Keratinocyte (primary cell): ENCODE measurements at regions not wholly inside any gene's neighbourhood (a gene's known extent, or its start where the extent isn't known, plus 50 kb on each side); places are given as distances from the start of the nearest gene placed in this dataset.

Experiments
- DNase-seq: peaks from one replicate; pipeline ENCODE4 v3.0.0-alpha.2; 2011; ENCODE audit warnings: low read depth, missing footprints, low spot score
- FAIRE-seq: peaks from 2 replicates; lab custom pipeline; 2011; peaks lifted over from hg19 to GRCh38; lab: Jason Lieb, UNC
- H2AFZ ChIP-seq: 2 replicates; pipeline ENCODE4 v1.6.0; 2012; ENCODE audit warnings: low read length, control low read depth, inconsistent platforms; ENCODE audit not compliant: control insufficient read depth
- H3K27ac ChIP-seq: 2 replicates; pipeline ENCODE4 v1.5.1; 2011; ENCODE audit warnings: low read length; ENCODE audit not compliant: control insufficient read depth, insufficient read depth
- H3K27me3 ChIP-seq: 3 replicates; pipeline ENCODE4 v1.6.0; 2011; ENCODE audit warnings: low read length; ENCODE audit not compliant: control insufficient read depth, insufficient read depth; ENCODE audit errors: extremely low read depth
- H3K36me3 ChIP-seq, 2 experiments: 2 replicates in 1 of 2; 3 replicates in 1 of 2; pipeline ENCODE4 v1.5.1; 2011; ENCODE audit warnings: low read length in 2 of 2, mild to moderate bottlenecking in 1 of 2; ENCODE audit not compliant: control insufficient read depth in 2 of 2, insufficient read depth in 2 of 2; ENCODE audit errors: extremely low read depth in 1 of 2
- H3K4me1 ChIP-seq: 3 replicates; pipeline ENCODE4 v1.5.1; 2011; ENCODE audit warnings: low read length; ENCODE audit not compliant: control insufficient read depth, insufficient read depth; ENCODE audit errors: extremely low read depth
- H3K4me2 ChIP-seq: 3 replicates; pipeline ENCODE4 v1.6.0; 2011; ENCODE audit warnings: low read depth, low read length; ENCODE audit not compliant: control insufficient read depth, insufficient read depth; ENCODE audit errors: extremely low read depth
- H3K4me3 ChIP-seq, 3 experiments: fragments of 200-600 bp in 1 of 3; sonication (generic) in 1 of 3; 2 replicates in 2 of 3; 3 replicates in 1 of 3; pipeline ENCODE4 v1.5.1; 2011 to 2016; ENCODE audit warnings: low read length in 3 of 3, mild to moderate bottlenecking in 3 of 3, control low read depth in 2 of 3, inconsistent platforms in 1 of 3, low read depth in 1 of 3, mixed read lengths in 1 of 3, mixed run types in 1 of 3, moderate library complexity in 1 of 3; ENCODE audit not compliant: control insufficient read depth in 2 of 3, insufficient read depth in 2 of 3; ENCODE audit errors: extremely low read depth in 1 of 3
- H3K79me2 ChIP-seq: 2 replicates; pipeline ENCODE4 v1.6.0; 2012; ENCODE audit warnings: low read length; ENCODE audit not compliant: control insufficient read depth, insufficient read depth
- H3K9ac ChIP-seq: 3 replicates; pipeline ENCODE4 v1.6.0; 2011; ENCODE audit warnings: low read length; ENCODE audit not compliant: control insufficient read depth, insufficient read depth; ENCODE audit errors: extremely low read depth
- H3K9me1 ChIP-seq: 3 replicates; pipeline ENCODE4 v1.6.0; 2011; ENCODE audit warnings: low read length; ENCODE audit not compliant: control insufficient read depth, insufficient read depth; ENCODE audit errors: extremely low read depth
- H3K9me3 ChIP-seq: 2 replicates; pipeline ENCODE4 v1.5.1; 2012; ENCODE audit warnings: low read depth, low read length; ENCODE audit not compliant: control insufficient read depth
- H4K20me1 ChIP-seq: 3 replicates; pipeline ENCODE4 v1.6.0; 2011; ENCODE audit warnings: low read length; ENCODE audit not compliant: control insufficient read depth, insufficient read depth; ENCODE audit errors: extremely low read depth
- EZH2 ChIP-seq: IDR thresholded peaks from one replicate; pipeline ENCODE4 v1.6.1; 2012; ENCODE audit warnings: inconsistent platforms, mild to moderate bottlenecking, low read length, moderate library complexity
- dilution Hi-C: fragments of 300-500 bp; cut with MboI; formaldehyde crosslinking; loops from one replicate; pipeline ENCODE4 v1.7.0; 2020; ENCODE audit warnings: low sequenced_read_pairs; ENCODE audit not compliant: extremely low pct_ligation_motif_present
- TF ChIP-seq, protein P1 (sequence below), 3 experiments: IDR thresholded peaks in 1 of 3; conservative IDR thresholded peaks in 1 of 3; optimal IDR thresholded peaks in 1 of 3; 2 replicates in 2 of 3; 3 replicates in 1 of 3; pipeline versions ENCODE3 to v1.5.1; 2011; ENCODE audit warnings: low read length in 3 of 3, mild to moderate bottlenecking in 3 of 3, moderate library complexity in 2 of 3, control low read depth in 1 of 3, inconsistent platforms in 1 of 3; ENCODE audit not compliant: insufficient read depth in 2 of 3; ENCODE audit errors: extremely low read depth in 1 of 3

- H3K9ac ChIP-seq: no peak overlapping the region
- no peaks in the 10 kb centered on the region for H3K36me3 ChIP-seq
- no peak overlapping the region for H3K4me3 ChIP-seq
- no peaks in the 10 kb centered on the region for H3K27me3 ChIP-seq
- DNase-seq (no peak), FAIRE-seq (no peak)
- H3K4me2 ChIP-seq: no peak overlapping the region
- no peak overlapping the region for H2AFZ ChIP-seq
- H3K4me1 ChIP-seq: no peaks in the 10 kb centered on the region
- dilution Hi-C loops: no loop called here
- no peaks in the 10 kb centered on the region for H3K79me2 ChIP-seq
- H3K9me1 ChIP-seq: no peaks in the 10 kb centered on the region
- no peak for TF ChIP-seq EZH2
- TF ChIP-seq, protein P1, sequence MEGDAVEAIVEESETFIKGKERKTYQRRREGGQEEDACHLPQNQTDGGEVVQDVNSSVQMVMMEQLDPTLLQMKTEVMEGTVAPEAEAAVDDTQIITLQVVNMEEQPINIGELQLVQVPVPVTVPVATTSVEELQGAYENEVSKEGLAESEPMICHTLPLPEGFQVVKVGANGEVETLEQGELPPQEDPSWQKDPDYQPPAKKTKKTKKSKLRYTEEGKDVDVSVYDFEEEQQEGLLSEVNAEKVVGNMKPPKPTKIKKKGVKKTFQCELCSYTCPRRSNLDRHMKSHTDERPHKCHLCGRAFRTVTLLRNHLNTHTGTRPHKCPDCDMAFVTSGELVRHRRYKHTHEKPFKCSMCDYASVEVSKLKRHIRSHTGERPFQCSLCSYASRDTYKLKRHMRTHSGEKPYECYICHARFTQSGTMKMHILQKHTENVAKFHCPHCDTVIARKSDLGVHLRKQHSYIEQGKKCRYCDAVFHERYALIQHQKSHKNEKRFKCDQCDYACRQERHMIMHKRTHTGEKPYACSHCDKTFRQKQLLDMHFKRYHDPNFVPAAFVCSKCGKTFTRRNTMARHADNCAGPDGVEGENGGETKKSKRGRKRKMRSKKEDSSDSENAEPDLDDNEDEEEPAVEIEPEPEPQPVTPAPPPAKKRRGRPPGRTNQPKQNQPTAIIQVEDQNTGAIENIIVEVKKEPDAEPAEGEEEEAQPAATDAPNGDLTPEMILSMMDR (optimal IDR thresholded peaks at IDR 0.05 in 1 of 3, IDR thresholded peaks at IDR 0.05 in 1 of 3, conservative IDR thresholded peaks at IDR 0.05 in 1 of 3; ENCODE audit: extremely low read depth in 1 of 3, insufficient read depth in 2 of 3, low read length in 3 of 3): no peak
- no peak overlapping the region for H3K27ac ChIP-seq
- H4K20me1 ChIP-seq: no peaks in the 10 kb centered on the region
- no peaks in the 10 kb centered on the region for H3K9me3 ChIP-seq
Measured at GRCh38 chr11:134587345-134587744, 175.3 kb upstream of the B3GAT1 start.

DNA sequence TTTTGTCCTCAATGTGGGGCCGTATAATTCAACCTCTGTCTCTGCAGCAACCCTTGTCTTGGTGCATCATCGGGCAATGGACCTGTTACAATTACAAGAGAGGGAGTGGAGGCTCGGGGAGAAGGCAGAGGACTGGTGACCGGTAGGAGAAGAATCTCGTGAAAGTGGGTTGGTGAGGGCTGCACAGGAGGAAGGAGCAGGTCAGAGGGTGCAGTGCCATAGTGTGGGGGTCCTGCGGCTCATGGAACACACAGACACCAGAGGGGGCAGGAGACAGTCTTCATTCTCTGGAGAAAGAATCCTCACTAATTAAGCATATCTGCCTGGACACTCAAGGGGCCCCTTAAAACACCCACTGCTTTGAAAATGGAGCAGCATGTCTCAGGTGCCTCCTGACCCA lies 174.7 kb upstream of the B3GAT1 start:
- H2AFZ ChIP-seq: no peak overlapping the region
- TF ChIP-seq, protein P1 (optimal IDR thresholded peaks at IDR 0.05 in 1 of 3, IDR thresholded peaks at IDR 0.05 in 1 of 3, conservative IDR thresholded peaks at IDR 0.05 in 1 of 3; ENCODE audit: extremely low read depth in 1 of 3, insufficient read depth in 2 of 3, low read length in 3 of 3): no peak
- no peak for TF ChIP-seq EZH2
- H3K4me2 ChIP-seq: no peak overlapping the region
- H3K9me1 ChIP-seq: no peaks in the 10 kb centered on the region
- H3K4me3 ChIP-seq: no peak overlapping the region
- H3K36me3 ChIP-seq: no peaks in the 10 kb centered on the region
- no peaks in the 10 kb centered on the region for H3K79me2 ChIP-seq
- no peaks in the 10 kb centered on the region for H3K4me1 ChIP-seq
- no peaks in the 10 kb centered on the region for H3K27me3 ChIP-seq
- H4K20me1 ChIP-seq: no peaks in the 10 kb centered on the region
- no peak overlapping the region for H3K27ac ChIP-seq
- H3K9me3 ChIP-seq: no peaks in the 10 kb centered on the region
- DNase-seq (no peak), FAIRE-seq (no peak)
- H3K9ac ChIP-seq: no peak overlapping the region
- dilution Hi-C loops: no loop called here
